HEK293T (cell line): ENCODE measurements at regions not wholly inside any gene's neighbourhood (a gene's known extent, or its start where the extent isn't known, plus 50 kb on each side); places are given as distances from the start of the nearest gene placed in this dataset.
"Not testable (repeated sequence)": the region's sequence is repeated elsewhere in the genome, so short reads cannot be mapped to it uniquely, and the experiment has no call there.

Source experiments
- BHLHE40 ChIP-seq: fragments of 450-650 bp; IDR thresholded peaks from 2 replicates; pipeline ENCODE4 v1.6.1; 2016; ENCODE audit warnings: mild to moderate bottlenecking, moderate library complexity, borderline replicate concordance
- ELF4 ChIP-seq: fragments of 450-650 bp; IDR thresholded peaks from 2 replicates; pipeline ENCODE4 v1.6.1; 2017; ENCODE audit warnings: antibody characterized with exemption
- FOXA1 ChIP-seq: fragments of 450-650 bp; IDR thresholded peaks from 2 replicates; pipeline ENCODE4 v1.6.1; 2016; ENCODE audit warnings: mild to moderate bottlenecking
- FOXK2 ChIP-seq: fragments of 450-650 bp; IDR thresholded peaks from 2 replicates; pipeline ENCODE4 v1.6.1; 2016; ENCODE audit warnings: mild to moderate bottlenecking
- FOXM1 ChIP-seq: fragments of 450-650 bp; IDR thresholded peaks from 2 replicates; pipeline ENCODE4 v1.6.1; 2017; ENCODE audit warnings: mild to moderate bottlenecking, borderline replicate concordance
- HDGF ChIP-seq: fragments of 450-650 bp; IDR thresholded peaks from 2 replicates; pipeline ENCODE4 v1.6.1; 2017; ENCODE audit warnings: antibody characterized with exemption, borderline replicate concordance
- L3MBTL2 ChIP-seq: fragments of 450-650 bp; conservative IDR thresholded peaks from 2 replicates; pipeline ENCODE4 v1.6.1; 2016; ENCODE audit warnings: mild to moderate bottlenecking
- NFRKB ChIP-seq: fragments of 450-650 bp; IDR thresholded peaks from 2 replicates; pipeline ENCODE4 v1.6.1; 2016; ENCODE audit warnings: mild to moderate bottlenecking, moderate library complexity
- SP1 ChIP-seq: fragments of 450-650 bp; IDR thresholded peaks from 2 replicates; pipeline ENCODE4 v1.6.1; 2017
- SUZ12 ChIP-seq: fragments of 450-650 bp; IDR thresholded peaks from 2 replicates; pipeline ENCODE4 v1.6.1; 2016; ENCODE audit warnings: mild to moderate bottlenecking
- TARDBP ChIP-seq: fragments of 450-650 bp; IDR thresholded peaks from 2 replicates; pipeline ENCODE4 v1.6.1; 2016
- ZNF384 ChIP-seq: fragments of 450-650 bp; IDR thresholded peaks from 2 replicates; pipeline ENCODE4 v1.6.1; 2016
- TF ChIP-seq, protein P1 (sequence below): fragments of 450-650 bp; IDR thresholded peaks from 2 replicates; pipeline ENCODE4 v1.6.1; 2016

DNA sequence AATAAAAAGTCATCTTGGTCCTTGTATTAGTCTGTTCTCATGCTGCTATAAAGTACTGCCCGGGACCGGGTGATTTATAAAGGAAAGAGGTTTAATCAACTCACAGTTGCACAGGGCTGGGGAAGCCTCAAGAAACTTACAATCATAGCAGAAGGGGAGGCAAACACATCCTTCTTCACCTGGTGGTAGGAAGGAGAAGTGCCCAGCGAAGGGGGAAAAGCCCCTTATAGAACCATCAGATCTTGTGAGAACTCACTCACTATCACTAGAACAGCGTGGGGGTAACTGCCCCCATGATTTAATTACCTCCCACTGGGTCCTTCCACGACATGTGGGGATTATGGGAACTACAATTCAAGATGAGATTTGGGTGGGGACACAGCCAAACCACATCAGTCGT is 215.0 kb downstream of the CDRT15L2 start:
- not testable (repeated sequence) for TF ChIP-seq SP1, TARDBP, ELF4, NFRKB, ZNF384, FOXK2, BHLHE40, FOXA1, HDGF, FOXM1, L3MBTL2, SUZ12
- TF ChIP-seq, protein P1, sequence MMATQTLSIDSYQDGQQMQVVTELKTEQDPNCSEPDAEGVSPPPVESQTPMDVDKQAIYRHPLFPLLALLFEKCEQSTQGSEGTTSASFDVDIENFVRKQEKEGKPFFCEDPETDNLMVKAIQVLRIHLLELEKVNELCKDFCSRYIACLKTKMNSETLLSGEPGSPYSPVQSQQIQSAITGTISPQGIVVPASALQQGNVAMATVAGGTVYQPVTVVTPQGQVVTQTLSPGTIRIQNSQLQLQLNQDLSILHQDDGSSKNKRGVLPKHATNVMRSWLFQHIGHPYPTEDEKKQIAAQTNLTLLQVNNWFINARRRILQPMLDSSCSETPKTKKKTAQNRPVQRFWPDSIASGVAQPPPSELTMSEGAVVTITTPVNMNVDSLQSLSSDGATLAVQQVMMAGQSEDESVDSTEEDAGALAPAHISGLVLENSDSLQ: not testable (repeated sequence)
